ENCODE measurements at regions not wholly inside any gene's neighbourhood (a gene's known extent, or its start where the extent isn't known, plus 50 kb on each side); places are given as distances from the start of the nearest gene placed in this dataset.
"Not testable (repeated sequence)": the region's sequence is repeated elsewhere in the genome, so short reads cannot be mapped to it uniquely, and the experiment has no call there.

DNA sequence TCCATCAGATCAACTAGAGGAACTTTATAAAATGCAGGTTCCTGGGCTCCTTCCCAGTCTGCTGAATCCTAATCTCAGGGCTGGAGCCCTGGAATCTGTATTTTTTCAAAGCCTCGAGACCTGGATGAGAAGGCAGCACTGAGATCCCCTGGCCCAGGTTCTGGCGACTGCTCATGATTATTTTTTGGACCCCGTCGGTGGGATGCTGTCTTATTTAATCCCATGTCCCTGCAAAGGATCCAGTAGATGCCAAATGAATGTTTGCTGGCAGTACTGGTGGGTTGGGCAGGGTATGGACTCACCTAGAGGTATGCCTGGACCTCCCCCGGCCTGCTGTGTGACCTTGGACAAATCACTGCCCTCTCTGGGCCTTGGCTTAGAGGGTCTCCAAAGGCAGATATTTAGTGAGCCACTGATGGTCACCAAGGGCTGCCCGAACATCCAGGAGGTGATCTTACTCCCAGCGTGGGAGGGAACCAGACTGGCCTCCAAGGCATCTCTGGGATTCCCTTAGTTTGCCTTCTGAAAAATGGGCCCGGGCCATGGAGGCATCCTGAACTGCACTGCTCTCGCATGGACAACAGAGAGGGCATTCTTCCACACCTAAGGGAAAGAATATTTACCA, 91.6 kb upstream of the RUNX3 start:
- DNase-seq (ENCODE audit: low spot score): no peak

DNA sequence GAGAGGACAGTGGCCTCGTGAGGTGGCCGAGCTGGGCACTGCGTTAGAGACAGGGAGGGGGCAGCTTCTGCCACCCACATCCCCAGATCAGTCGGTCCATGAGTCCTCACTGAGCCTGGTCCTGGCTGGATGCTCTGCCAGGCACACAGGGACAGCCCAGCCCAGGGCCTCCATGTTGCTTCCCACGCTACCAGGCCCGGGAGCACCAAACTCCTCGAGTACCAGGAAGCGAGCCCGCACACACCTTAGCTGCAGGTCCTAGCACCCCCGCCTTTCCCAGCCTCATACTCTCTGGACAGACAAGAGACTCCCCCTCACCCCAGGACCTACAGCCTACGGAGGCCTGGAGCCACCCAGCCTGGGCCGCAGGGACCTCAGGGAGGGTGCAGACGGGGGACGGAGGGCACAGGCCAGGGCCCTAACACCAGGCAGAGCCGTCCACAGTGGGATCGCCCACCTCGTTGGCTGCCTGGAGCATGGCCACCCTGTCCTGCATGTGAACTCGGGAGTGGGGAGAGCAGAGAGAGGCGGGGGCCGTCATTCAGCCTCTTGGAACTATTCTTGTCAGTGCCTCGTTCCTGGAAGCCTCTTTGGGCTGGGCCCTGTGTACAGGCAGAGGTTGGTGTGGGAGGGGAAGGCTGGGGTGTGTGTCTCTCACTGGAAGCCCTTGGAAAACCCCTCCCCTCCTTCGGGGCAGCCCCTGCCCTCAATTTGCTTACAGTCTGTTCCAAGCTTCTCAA, 90.9 kb upstream of the RUNX3 start:
- no peak for DNase-seq (ENCODE audit: low spot score)

DNA sequence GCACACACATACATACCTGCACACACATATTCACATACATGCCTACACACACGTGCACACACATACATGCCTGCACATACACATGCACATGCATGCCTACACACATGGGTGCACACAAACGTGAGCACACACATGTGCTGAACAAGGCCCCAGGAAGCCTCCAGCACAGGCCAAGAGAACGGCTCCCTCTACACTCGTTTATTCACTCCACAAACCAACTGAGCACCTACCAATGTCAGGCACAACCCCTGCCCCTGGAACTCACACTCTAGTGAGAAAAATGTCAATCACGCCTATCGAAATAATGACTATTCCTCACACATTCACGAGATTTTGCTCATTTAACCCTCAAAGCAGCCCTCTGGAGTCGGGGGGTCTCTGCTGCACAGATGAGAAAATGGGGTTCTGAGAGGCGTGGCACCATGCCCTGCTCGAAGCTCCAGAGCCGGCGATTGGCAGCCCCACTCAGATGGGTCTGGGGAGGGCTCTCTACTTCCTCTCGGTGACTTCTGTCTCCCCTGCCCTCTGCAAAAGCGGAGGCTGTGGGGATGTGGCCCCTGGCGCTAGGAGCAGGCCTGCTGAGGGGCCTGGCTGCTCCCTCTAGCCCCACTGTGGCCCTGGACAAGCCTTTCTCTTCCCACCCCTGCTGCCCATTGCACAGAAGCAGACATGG, 90.2 kb upstream of the RUNX3 start:
- DNase-seq (ENCODE audit: low spot score): no peak

DNA sequence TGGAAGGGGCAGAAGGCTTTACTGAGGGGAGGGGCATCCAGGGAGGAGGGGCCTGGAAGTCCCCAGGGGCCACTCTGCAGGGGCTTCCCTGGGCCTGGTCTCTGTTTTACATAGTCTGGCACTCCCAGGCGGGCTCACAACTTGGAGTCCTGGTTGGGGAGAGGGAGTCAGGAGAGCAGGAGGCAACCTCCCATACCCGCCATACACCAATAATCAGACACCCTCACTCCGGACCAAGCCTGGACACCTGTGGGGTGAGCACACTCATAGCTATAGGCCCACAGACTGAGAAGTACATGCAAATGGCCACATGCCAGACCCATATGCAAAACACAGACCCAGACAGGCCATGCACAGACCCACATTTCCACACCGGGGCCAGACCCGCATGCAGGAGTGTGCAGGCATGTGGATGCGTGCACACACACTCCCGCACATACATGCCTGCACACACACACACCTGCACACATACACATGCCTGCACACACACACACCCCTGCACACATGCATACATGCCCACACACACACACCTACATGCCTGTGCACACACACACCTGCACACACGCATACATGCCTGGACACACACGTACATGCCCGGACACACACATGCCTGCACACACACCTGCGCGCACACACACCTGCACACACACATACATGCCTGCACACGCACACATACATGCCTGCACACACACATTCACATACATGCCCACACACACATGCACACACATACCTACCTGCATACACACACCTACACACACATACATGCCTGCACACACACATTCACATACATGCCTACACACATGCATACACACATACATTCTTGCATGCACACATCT, 89.5 kb upstream of the RUNX3 start:
- no peak for DNase-seq (ENCODE audit: low spot score)

DNA sequence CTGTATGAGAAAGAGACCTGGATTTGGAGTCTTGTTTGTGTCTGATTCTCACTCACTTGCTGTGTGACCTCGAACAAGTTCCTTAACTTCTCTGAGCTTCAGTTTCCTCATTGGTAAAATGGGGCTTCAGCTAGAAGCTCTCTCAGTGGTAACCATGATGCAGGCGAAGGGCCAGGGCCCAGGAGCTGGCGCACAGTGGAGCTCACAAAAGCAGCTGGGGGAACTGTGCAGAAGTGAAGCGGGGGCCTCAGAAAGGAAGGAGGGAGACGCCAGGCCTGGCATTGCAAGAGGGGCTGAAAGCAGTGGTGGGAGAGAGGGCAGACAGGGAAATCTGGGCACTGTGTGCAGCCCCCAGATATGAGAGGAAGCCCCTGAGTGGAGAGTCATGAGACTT, 88.9 kb upstream of the RUNX3 start:
- DNase-seq (ENCODE audit: low spot score): no peak

DNA sequence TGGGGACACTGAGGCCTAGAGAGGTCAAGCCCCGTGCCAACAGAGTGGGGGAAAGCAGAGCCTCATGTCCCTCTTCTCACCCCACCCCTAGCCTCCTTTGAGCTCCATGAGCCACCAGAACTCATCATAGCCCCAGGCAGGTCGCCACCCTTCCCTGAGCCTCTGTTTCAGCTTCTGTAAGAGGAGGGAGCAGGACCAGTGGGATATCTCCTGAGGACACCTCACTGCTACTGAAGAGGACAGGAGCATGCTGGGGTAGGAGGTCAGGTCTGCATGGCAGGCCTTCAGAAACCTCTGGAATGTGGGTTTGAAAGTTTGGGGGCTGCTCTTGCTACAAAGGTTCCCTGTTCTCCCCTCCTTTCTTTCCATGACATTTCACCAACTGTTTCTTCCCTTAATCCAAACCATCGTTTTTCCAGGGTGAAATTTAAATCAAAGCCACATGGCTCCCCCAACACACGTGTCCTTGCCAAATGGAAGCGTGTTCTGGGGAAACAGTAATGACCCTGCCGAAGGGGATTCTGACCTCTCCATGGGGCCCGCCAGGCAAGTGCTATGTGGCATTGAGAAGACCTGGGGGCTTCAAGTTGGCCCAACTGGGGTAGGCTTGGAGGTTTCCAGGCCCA, 88.1 kb upstream of the RUNX3 start:
- no peak for DNase-seq (ENCODE audit: low spot score)

DNA sequence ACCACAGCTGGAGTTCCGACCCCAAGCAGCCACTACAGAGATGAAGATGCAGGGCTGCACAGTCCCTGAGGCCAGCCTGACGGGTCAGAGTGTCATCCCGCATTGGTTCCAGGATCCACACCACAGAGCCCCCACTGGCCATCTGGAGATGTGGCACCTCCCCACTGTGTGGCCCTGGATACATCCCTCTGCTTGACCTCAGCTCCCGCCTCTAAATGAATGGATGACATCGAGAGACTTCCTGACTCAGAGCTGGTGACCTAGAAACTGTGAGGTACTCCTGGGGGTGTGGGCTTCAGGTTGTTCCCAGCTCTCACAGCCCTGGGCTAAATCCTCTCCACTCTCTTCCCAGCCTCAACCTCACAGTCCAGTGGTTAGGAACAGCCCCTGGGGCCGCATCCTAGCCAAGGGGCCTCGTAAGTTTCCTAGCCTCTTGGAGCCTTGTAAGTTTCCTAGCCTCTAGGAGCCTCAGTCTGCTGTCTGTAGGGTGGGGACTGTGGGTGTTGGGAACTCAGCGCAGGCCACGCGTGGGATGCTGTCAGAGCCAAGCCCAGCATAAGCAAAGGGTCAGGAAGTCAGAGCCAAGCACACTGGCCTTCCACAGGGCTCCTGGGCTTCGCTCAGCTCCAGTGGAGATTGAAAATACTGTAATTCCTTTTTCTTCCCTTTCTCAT, 87.5 kb upstream of the RUNX3 start:
- no peak for DNase-seq (ENCODE audit: low spot score)

DNA sequence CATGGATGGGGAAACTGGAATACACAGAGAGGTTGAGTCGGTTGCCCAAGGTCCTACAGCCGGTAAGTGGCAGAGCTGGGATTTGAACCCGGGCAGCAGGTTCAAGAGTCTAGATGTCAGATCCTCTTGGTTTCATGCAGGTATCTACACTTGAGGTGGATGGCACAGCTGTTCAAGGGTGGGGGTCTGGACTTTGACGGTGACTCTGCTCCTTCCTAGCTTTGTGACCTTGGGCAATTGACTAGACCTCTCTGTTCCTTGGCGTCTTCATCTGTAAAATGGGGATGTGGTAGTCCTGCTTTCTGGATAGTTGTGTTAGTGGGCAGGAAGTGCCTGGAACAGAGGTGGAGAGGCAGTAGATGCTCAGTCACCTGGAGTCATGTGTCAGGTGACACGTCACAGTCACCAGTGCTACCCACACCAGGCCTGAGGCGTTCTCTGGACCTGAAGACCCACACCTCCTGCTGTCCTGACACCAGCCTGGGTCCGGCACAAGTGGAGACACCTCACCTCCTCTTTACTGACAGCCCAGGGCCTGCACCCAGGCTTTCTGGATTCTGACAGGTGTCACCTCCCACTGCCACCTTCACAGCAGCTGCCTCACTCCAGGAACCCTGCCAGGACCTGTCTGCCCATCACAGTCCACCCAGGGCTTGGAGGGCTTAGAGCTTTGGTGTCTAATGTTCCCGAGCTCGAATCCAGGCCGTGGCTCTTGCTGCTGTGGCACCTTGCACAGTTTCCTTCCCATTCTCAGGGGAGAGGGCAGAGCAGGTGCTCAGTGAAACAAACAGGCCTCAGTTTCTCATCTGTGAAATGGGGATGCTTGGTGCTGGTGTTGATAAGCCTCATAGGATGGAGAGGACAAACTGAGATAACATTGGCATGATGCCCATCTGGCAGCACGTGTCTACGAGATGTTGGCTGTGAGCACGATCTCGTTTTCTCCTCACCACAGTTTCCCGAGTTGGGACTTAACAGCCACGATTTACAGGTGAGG, 83.2 kb upstream of the RUNX3 start:
- DNase-seq (ENCODE audit: low spot score): no peak

DNA sequence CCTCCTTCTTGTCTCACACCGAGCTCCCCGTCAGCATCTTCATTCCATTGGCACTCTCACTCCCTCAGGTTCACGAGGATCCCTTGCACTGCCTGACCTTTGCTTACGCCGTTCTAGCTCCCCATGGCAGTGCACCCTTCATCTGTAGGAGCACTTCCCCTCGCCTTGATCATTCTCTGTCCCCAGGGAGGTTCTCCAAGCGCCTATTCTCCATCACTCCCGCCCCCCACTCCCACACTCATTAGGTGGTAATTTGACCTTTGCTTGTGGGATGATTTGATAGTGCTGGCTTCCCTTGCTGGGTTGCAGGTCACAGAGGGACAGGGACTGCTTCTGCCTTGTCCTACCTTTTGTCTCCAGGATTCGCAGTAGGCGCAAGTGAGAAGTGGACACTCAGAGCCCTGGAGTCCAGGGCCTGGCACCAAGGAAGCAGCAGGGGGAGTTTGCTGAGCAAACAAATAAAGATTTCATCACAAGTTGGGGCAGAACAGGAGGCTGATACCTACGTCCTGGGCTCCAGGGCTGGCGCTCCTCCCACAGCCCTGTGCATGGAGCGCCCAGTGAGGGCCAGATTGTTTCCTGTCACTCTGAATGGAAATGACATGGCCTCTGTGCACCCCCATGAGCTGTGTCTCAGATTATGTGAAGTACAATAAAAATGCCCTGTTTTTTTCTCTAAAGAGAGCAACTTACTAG, 82.0 kb upstream of the RUNX3 start:
- no peak for DNase-seq (ENCODE audit: low spot score)

DNA sequence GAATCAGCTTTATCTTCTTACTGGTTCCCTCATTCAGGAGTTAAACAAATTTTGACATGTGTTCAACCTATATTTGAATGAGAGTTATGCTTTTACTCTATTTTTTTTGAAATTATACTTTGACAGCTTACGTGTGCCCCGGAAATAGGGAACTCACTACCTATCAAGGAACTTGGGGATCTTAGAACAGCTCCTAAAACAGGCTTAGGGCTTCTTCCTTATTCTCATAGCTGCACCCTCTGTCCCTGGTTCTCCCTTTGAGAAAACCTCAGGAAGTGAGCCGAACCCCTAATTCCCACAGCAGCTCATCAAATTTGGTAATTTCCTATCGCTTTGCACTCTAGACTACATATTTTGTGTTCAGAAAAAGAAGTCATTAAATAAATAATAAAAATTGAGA, 81.2 kb upstream of the RUNX3 start:
- no peak for DNase-seq (ENCODE audit: low spot score)

DNA sequence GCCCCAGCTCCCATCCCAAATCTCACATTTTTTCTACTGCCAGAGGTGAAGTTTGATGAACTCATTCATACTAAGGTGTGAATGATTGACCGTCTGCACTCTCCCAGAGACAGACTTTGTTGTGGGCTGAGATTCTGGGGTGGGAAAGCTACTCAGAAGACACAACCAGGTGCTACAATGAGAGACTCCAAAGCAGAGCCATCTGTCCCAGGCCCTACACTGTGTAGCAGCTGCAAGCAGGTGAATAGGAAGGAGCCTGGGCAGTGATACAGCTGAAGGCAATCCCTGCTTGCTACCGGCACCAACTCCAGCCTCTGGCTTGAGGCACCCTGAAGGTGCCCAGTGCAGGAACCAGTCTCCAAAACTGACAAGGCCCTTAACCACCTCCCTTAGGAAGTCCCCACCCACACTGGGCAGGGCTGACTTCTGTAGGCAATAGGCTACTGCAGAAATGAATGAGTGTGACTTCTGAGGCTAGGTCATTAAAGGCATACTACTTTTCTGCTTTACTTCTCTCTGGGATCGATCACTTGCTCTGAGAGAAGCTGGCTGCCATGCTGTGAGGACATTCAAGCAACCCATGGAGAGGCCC, 79.7 kb upstream of the RUNX3 start:
- DNase-seq (ENCODE audit: low spot score): no peak

DNA sequence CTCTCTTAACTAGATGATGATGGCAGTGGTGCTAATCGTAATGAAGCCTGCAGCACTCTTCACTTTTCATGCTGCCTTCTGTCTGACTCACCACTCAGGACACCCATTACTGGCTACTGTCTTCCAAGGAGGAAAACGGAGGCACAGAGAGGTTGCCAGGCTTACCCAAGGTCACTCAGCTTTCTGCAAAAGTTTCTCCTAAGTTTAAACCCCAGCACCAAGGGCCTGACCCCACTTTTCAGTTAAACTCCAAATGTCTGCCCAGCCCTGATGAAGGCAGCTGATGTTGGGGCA, 78.1 kb upstream of the RUNX3 start:
- DNase-seq (ENCODE audit: low spot score): no peak

DNA sequence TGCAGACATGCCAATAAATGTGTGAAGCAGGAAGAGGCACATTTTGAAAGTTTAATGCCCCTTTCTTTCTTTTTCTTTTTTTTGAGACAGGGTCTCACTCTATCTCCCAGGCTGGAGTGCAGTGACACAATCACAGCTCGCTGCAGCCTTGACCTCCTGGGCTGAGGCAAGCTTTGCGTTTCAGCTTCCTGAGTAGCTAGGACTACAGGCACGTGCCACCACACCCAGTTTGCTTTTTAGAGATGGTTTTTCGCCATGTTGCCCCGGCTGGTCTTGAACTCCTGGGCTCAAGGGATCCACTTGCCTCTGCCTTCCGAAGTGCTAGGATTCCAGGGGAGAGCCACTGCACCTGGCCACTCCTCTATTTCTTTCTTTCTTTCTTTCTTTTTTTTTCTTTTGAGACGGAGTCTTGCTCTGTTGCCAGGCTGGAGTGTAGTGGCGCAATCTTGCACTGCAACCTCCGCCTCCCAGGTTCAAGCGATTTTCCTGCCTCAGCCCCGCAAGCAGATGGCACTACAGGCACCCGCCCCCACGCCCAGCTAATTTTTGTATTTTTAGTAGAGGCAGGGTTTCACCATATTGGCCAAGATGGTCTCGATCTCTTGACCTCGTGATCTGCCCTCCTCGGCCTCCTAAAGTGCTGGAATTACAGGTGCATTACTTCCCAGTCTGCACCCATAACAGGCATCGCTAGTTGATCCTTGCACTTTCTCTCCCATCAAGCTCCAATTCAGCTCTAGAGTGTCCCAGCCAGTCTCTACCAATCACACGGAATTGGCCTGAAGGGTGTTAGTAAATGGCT, 77.5 kb upstream of the RUNX3 start:
- DNase-seq (ENCODE audit: low spot score): not testable (repeated sequence)

DNA sequence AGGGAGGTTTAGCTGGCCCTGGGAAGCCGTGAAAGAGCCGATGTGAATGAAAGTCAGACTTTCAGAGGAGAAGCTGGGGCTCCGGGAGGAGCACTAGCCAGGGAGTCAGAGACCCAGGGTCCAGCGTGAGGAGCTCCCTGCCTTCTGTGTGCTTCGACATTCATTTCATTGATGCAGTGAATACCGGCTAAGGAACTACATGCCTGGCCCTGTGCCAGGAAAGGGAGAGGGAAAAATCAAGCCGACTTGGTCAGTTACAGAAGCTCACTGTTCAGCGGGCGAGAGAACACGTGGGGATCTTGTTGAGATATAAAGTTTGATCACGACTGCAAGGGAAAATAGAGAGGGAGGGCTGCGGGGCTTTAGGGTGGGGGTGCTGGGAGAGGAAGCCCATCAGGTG, 76.7 kb upstream of the RUNX3 start:
- DNase-seq (ENCODE audit: low spot score): no peak

DNA sequence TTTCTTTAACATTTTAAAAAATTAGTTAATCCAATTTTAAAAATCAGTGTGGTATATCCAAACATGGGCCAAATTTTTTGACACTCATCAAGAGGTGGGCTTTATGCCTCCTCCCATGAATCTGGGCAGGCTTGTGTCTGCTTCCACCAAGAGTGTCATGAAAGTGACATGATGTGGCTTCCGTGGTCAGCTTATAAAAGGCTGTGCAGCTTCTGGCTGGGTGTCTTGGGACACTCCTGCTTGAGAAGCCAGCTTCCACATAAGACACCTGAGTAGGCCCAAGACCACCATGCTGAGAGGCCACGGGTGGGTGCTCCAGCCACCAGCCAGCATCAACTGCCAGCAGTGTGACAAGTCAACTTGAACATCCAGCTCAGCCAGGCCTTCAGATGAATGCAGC, 74.3 kb upstream of the RUNX3 start:
- DNase-seq (ENCODE audit: low spot score): no peak

DNA sequence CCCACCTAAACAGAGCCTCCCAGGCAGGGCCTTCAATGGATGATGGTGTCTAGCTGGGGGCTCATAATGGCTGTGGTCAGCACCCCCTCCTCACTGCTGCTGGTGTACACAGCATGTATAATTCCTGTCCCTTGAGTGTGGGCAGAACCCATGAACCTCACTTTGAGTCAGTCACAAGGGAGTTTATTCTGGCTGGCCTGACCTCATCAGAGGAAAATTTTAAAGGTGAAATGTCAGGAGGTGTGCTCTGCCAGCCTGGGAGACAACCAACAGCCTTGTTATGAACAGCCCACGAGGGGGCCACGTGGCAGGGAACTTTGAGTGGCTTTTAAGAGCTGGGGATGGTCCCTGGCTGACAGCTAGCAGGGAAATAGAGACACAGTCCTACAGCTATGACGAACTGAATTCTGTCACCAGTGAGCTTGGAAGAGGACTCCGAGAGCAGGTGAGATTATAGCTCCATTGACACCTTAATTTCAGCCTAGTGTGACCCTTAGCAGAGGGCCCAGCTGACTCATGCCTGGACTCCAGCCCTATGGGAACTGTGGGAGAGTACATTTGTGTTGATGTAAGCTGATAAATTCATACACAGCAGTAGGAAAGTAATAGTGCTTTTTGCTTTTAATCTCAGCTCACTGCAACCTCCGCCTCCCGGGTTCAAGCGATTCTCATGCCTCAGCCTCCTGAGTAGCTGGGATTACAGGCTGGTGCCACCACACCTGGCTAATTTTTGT, 73.5 kb upstream of the RUNX3 start:
- DNase-seq (ENCODE audit: low spot score): no peak

DNA sequence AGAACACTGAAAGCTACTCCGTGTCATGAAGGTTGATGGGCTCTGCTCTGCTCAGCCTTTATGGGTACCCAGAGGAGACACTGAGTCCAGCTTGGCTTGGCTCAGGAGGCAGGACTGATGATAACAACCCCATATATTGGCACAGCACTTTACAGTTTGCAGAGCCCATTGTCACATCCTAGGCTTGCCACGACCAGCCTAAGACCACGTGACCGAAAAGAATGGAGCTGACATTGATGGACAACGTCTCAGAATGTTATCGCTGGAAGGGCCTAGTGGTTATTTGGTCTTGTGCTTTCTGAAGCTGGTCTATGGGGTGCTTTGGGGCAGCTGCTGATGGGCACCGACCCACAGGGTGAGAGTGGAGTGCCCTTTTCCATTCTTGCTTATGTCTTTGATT, 72.9 kb upstream of the RUNX3 start:
- no peak for DNase-seq (ENCODE audit: low spot score)
